ENCODE measurements at regions not wholly inside any gene's neighbourhood (a gene's known extent, or its start where the extent isn't known, plus 50 kb on each side); places are given as distances from the start of the nearest gene placed in this dataset.

- Histone ChIP-seq H3K27me3 (ENCODE audit: low read length) (no peaks in the 10 kb centered on the region), H3K36me3 (ENCODE audit: insufficient read depth, low read length) (no peaks in the 10 kb centered on the region), H3K9me3 (ENCODE audit: low read length) (peaks cover 18% of the 10 kb centered on the region), H3K4me2 (ENCODE audit: low read depth, low read length, poor library complexity, severe bottlenecking) (no peak overlapping the region), H3K4me3 (ENCODE audit: low read length) (no peak overlapping the region), H3K79me2 (ENCODE audit: low read length) (no peaks in the 10 kb centered on the region), H2AFZ (ENCODE audit: low read length) (no peak overlapping the region), H3K9me2 (replicated peaks; ENCODE audit: insufficient read depth, low read length) (no peaks in the 10 kb centered on the region), H3K4me1 (ENCODE audit: low read length) (no peaks in the 10 kb centered on the region), H4K20me1 (ENCODE audit: insufficient read depth, low read depth, low read length) (no peaks in the 10 kb centered on the region), H3K27ac (ENCODE audit: low read length) (no peak overlapping the region), H3K9ac (ENCODE audit: low read length) (no peak overlapping the region)
- no peak for DNase-seq
Observed at GRCh38 chr13:92991692-92992091, 234.9 kb upstream of the GPC6 start.

GRCh38 chr13:92994056-92994455 is 232.6 kb upstream of the GPC6 start:
- Histone ChIP-seq H3K9me2 (replicated peaks; ENCODE audit: insufficient read depth, low read length) (no peaks in the 10 kb centered on the region), H3K36me3 (ENCODE audit: insufficient read depth, low read length) (no peaks in the 10 kb centered on the region), H2AFZ (ENCODE audit: low read length) (no peak overlapping the region), H4K20me1 (ENCODE audit: insufficient read depth, low read depth, low read length) (no peaks in the 10 kb centered on the region), H3K27ac (ENCODE audit: low read length) (no peak overlapping the region), H3K4me1 (ENCODE audit: low read length) (no peaks in the 10 kb centered on the region), H3K9me3 (ENCODE audit: low read length) (peaks cover 29% of the 10 kb centered on the region), H3K79me2 (ENCODE audit: low read length) (no peaks in the 10 kb centered on the region), H3K9ac (ENCODE audit: low read length) (no peak overlapping the region), H3K4me2 (ENCODE audit: low read depth, low read length, poor library complexity, severe bottlenecking) (no peak overlapping the region), H3K27me3 (ENCODE audit: low read length) (no peaks in the 10 kb centered on the region), H3K4me3 (ENCODE audit: low read length) (no peak overlapping the region)
- DNase-seq, result no peak

GRCh38 chr13:93001866-93002461 is 224.6 kb upstream of the GPC6 start:
- Histone ChIP-seq H3K9ac (ENCODE audit: low read length) (no peak overlapping the region), H3K9me3 (ENCODE audit: low read length) (peaks cover 40% of the 10 kb centered on the region)
- no peak for DNase-seq

GRCh38 chr13:93003531-93003930 is 223.1 kb upstream of the GPC6 start:
- no peak overlapping the region for H3K27ac ChIP-seq (ENCODE audit: low read length)
- no peak overlapping the region for H3K4me2 ChIP-seq (ENCODE audit: low read depth, low read length, poor library complexity, severe bottlenecking)
- no peak overlapping the region for H3K4me3 ChIP-seq (ENCODE audit: low read length)
- peaks cover 33% of the 10 kb centered on the region for H3K9me3 ChIP-seq (ENCODE audit: low read length)
- DNase-seq, result no peak
- H4K20me1 ChIP-seq (ENCODE audit: insufficient read depth, low read depth, low read length), result no peaks in the 10 kb centered on the region
- no peaks in the 10 kb centered on the region for H3K27me3 ChIP-seq (ENCODE audit: low read length)
- H2AFZ ChIP-seq (ENCODE audit: low read length), result no peak overlapping the region
- no peaks in the 10 kb centered on the region for H3K9me2 ChIP-seq (replicated peaks; ENCODE audit: insufficient read depth, low read length)
- H3K4me1 ChIP-seq (ENCODE audit: low read length), result no peaks in the 10 kb centered on the region
- no peaks in the 10 kb centered on the region for H3K36me3 ChIP-seq (ENCODE audit: insufficient read depth, low read length)
- H3K9ac ChIP-seq (ENCODE audit: low read length), result no peak overlapping the region
- H3K79me2 ChIP-seq (ENCODE audit: low read length), result no peaks in the 10 kb centered on the region

More at GRCh38 chr13:93001866-93002461, 224.6 kb upstream of the GPC6 start:
- Histone ChIP-seq H3K9me2 (replicated peaks; ENCODE audit: insufficient read depth, low read length) (no peaks in the 10 kb centered on the region), H3K4me2 (ENCODE audit: low read depth, low read length, poor library complexity, severe bottlenecking) (no peak overlapping the region), H3K27ac (ENCODE audit: low read length) (no peak overlapping the region), H3K36me3 (ENCODE audit: insufficient read depth, low read length) (no peaks in the 10 kb centered on the region), H3K27me3 (ENCODE audit: low read length) (no peaks in the 10 kb centered on the region), H4K20me1 (ENCODE audit: insufficient read depth, low read depth, low read length) (no peaks in the 10 kb centered on the region), H3K4me3 (ENCODE audit: low read length) (no peak overlapping the region), H2AFZ (ENCODE audit: low read length) (no peak overlapping the region), H3K79me2 (ENCODE audit: low read length) (no peaks in the 10 kb centered on the region), H3K4me1 (ENCODE audit: low read length) (no peaks in the 10 kb centered on the region)

- H3K79me2 ChIP-seq (ENCODE audit: low read length), result no peaks in the 10 kb centered on the region
- H3K36me3 ChIP-seq (ENCODE audit: insufficient read depth, low read length), result no peaks in the 10 kb centered on the region
- H3K9ac ChIP-seq (ENCODE audit: low read length), result no peak overlapping the region
Observed at GRCh38 chr13:93004919-93005318, 221.7 kb upstream of the GPC6 start.

GRCh38 chr13:93007928-93008327 is 218.7 kb upstream of the GPC6 start:
- Histone ChIP-seq H3K36me3 (ENCODE audit: insufficient read depth, low read length) (no peaks in the 10 kb centered on the region), H3K9me2 (replicated peaks; ENCODE audit: insufficient read depth, low read length) (no peaks in the 10 kb centered on the region), H2AFZ (ENCODE audit: low read length) (no peak overlapping the region), H3K9ac (ENCODE audit: low read length) (no peak overlapping the region), H3K9me3 (ENCODE audit: low read length) (peaks cover 28% of the 10 kb centered on the region), H3K27me3 (ENCODE audit: low read length) (no peaks in the 10 kb centered on the region), H3K4me2 (ENCODE audit: low read depth, low read length, poor library complexity, severe bottlenecking) (no peak overlapping the region), H3K79me2 (ENCODE audit: low read length) (no peaks in the 10 kb centered on the region), H3K4me3 (ENCODE audit: low read length) (no peak overlapping the region), H3K4me1 (ENCODE audit: low read length) (no peaks in the 10 kb centered on the region), H3K27ac (ENCODE audit: low read length) (no peak overlapping the region), H4K20me1 (ENCODE audit: insufficient read depth, low read depth, low read length) (no peaks in the 10 kb centered on the region)
- DNase-seq, result no peak

More at GRCh38 chr13:93004919-93005318, 221.7 kb upstream of the GPC6 start:
- Histone ChIP-seq H3K9me2 (replicated peaks; ENCODE audit: insufficient read depth, low read length) (no peaks in the 10 kb centered on the region), H3K4me2 (ENCODE audit: low read depth, low read length, poor library complexity, severe bottlenecking) (no peak overlapping the region), H3K9me3 (ENCODE audit: low read length) (peaks cover 38% of the 10 kb centered on the region), H3K4me3 (ENCODE audit: low read length) (no peak overlapping the region), H3K27me3 (ENCODE audit: low read length) (no peaks in the 10 kb centered on the region), H2AFZ (ENCODE audit: low read length) (no peak overlapping the region), H4K20me1 (ENCODE audit: insufficient read depth, low read depth, low read length) (no peaks in the 10 kb centered on the region), H3K4me1 (ENCODE audit: low read length) (no peaks in the 10 kb centered on the region), H3K27ac (ENCODE audit: low read length) (no peak overlapping the region)
- DNase-seq, result no peak

GRCh38 chr13:93017493-93018112 is 209.0 kb upstream of the GPC6 start:
- Histone ChIP-seq H3K36me3 (ENCODE audit: insufficient read depth, low read length) (no peaks in the 10 kb centered on the region), H4K20me1 (ENCODE audit: insufficient read depth, low read depth, low read length) (no peaks in the 10 kb centered on the region), H3K4me1 (ENCODE audit: low read length) (no peaks in the 10 kb centered on the region), H3K9me2 (replicated peaks; ENCODE audit: insufficient read depth, low read length) (no peaks in the 10 kb centered on the region), H3K4me2 (ENCODE audit: low read depth, low read length, poor library complexity, severe bottlenecking) (no peak overlapping the region), H3K79me2 (ENCODE audit: low read length) (no peaks in the 10 kb centered on the region), H3K9ac (ENCODE audit: low read length) (no peak overlapping the region), H3K4me3 (ENCODE audit: low read length) (no peak overlapping the region), H3K27ac (ENCODE audit: low read length) (no peak overlapping the region), H3K9me3 (ENCODE audit: low read length) (peaks cover 38% of the 10 kb centered on the region), H3K27me3 (ENCODE audit: low read length) (no peaks in the 10 kb centered on the region), H2AFZ (ENCODE audit: low read length) (no peak overlapping the region)
- DNase-seq, result no peak

GRCh38 chr13:93023929-93024328 is 202.7 kb upstream of the GPC6 start:
- Histone ChIP-seq H3K4me2 (ENCODE audit: low read depth, low read length, poor library complexity, severe bottlenecking) (no peak overlapping the region), H2AFZ (ENCODE audit: low read length) (no peak overlapping the region), H3K36me3 (ENCODE audit: insufficient read depth, low read length) (no peaks in the 10 kb centered on the region), H3K9ac (ENCODE audit: low read length) (no peak overlapping the region), H3K4me3 (ENCODE audit: low read length) (no peak overlapping the region), H3K9me2 (replicated peaks; ENCODE audit: insufficient read depth, low read length) (no peaks in the 10 kb centered on the region), H4K20me1 (ENCODE audit: insufficient read depth, low read depth, low read length) (no peaks in the 10 kb centered on the region), H3K4me1 (ENCODE audit: low read length) (no peaks in the 10 kb centered on the region), H3K27ac (ENCODE audit: low read length) (no peak overlapping the region), H3K79me2 (ENCODE audit: low read length) (no peaks in the 10 kb centered on the region), H3K27me3 (ENCODE audit: low read length) (no peaks in the 10 kb centered on the region), H3K9me3 (ENCODE audit: low read length) (peaks cover 35% of the 10 kb centered on the region)
- no peak for DNase-seq
